Dermis blood vessel endothelial cell (primary cell): ENCODE measurements at regions not wholly inside any gene's neighbourhood (a gene's known extent, or its start where the extent isn't known, plus 50 kb on each side); places are given as distances from the start of the nearest gene placed in this dataset.

ENCODE experiments used
- DNase-seq: peaks from one replicate; pipeline ENCODE4 v3.0.0; 2010

DNA sequence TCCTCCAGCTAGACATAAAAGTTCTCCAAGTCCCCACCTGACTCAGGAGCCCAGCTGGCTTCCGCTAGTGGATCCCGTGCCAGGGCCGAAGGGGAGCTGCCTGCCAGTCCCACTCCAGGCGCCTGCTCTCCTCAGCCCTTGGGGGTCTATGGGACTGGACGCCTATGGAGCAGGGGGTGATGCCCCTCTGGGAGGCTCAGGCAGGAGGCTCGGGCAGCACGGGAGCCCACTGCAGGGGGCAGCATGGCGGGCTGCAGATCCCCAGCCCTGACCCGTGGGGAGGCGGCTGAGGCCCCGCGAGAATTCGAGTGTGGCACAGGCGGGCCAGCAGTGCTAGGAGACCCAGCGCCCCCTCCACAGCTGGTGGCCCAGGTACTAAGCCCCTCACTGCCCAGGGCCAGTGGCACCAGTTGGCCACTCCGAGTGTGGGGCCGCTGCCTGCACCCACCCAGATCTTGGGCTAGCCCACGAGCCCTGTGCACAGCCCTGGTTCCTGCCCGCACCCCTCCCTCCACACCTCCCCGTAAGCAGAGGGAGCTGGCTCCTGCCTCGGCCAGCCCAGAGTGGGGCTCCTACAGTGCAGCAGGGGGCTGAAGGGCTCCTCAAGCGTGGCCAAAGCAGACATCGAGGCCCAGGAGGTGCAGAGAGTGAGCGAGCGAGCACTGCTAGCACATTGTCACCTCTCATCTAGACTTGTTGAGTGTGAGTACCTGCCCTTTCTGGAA is 221.3 kb upstream of the NSMCE3 start:
- no peak for DNase-seq

- DNase-seq: no peak
Measured at GRCh38 chr15:29480949-29481348, 211.3 kb upstream of the NSMCE3 start.

DNA sequence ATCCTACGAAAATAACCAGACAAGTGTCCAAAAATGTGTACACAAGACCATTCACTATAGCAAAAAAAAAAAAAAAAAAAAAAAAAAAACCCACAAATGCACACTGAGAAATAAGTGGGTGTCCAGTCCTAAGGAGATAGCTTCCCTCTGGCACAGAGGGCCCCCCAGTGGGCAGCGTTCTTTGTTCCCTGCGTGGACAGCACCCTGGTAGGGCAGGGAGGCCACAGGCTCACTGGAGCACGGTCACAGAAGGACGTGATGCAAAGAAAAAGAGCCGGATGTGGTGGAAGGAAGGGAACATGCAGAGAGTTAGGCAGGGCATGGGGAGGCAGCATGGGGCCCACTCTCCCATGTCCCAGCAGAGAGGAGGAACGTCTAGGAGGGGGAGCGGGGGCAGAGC is 210.7 kb upstream of the NSMCE3 start:
- no peak for DNase-seq

- no peak for DNase-seq
Measured at GRCh38 chr15:29477256-29477655, 207.6 kb upstream of the NSMCE3 start.

- no peak for DNase-seq
Measured at GRCh38 chr15:29476503-29477080, 207.0 kb upstream of the NSMCE3 start.

DNA sequence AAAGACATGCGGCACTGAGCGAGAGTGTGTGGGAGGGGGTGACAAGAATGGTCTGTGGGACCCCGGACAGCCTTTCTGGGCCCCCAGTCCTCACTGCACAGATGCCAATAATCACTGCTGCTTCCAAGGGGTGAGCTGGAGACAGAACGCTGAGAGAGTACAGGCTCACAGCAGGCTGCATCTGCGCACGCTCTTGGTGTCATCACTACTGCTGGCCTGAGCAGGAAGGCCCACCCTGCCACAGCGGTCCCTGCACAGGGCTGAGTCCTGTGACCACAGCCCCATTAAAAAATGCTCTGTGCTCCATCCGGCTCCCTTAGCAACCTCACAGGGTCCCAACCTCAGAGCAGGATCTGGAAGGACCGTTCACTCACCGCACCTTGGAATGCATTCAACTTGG is 205.5 kb upstream of the NSMCE3 start:
- DNase-seq: no peak

GRCh38 chr15:29473621-29474105 is 204.0 kb upstream of the NSMCE3 start:
- no peak for DNase-seq

GRCh38 chr15:29472901-29473445 is 203.4 kb upstream of the NSMCE3 start:
- DNase-seq: no peak

DNA sequence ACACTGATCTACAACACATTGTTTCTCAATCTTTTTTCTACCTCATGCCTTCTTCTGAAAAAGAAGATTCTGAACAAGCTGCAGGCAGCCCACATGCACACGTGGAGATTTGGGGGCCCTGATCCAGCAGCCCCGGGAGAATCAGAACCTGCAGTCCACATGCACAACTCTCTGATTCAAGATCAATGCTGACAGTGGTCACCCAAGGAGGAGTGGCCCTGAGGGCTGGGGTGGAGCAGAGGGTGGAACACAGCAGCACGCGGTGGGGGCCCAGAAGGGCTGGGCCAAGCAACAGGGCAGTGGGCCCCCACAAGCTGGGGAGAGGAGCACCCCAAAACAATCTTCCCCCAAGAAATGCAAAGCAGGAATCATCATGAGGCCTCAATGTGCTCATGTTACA is 202.1 kb upstream of the NSMCE3 start:
- no peak for DNase-seq

DNA sequence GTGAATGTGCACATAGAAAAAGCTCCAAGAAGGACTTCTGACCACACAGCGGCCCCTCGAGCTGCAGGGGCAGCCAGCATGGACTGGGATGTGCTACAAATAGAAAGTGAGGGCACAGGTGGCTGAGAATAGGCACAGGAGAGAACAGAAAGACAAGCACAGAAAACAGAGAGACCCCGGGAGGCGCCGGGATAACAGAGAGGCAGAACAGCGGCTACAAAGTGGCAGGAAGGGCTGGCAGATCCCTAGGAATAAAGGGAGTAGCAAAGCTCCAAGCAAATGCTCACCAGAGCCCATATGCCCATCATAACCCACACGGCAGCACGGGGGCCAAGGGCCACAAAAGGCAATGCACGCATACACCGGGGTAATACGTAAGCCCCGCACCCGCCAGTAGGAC is 201.7 kb upstream of the NSMCE3 start:
- no peak for DNase-seq

DNA sequence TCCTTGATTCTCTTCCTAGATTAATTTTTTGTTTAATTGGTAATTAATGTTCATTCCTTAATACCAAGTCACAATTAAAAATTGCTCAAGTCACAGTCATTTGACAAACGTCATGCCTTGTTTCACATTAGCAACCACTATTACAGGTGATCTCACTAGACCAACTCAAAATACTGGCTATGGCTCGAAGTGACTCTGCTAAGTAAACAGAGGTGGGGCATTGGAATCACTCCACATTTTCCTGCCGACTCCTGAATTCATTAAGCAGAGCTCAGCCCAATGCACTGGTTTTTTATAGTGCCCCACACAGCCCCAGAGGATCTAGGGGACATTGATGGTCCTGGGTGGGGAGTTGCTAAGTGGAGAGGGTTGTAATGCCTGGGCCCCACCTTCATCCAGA is 201.2 kb upstream of the NSMCE3 start:
- no peak for DNase-seq

GRCh38 chr15:29470311-29470710 is 200.7 kb upstream of the NSMCE3 start:
- DNase-seq: no peak

DNA sequence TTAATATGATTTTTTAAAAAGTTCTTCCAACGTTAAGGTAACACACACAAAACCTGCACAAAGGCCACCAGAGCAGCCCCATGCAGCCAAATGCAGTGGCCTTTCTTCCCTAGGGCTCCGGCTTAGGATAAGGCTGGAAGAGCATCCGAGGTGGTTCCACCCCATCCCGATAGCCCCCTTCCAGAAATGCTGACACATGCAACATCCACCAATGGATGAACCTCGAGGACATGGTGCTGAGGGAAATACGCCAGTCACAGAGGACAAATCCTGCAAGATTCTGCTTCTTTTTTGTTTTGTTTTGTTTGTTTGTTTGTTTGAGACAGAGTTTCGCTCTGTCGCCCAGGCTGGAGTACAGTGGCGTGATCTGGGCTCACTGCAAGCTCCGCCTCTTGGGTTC is 199.3 kb upstream of the NSMCE3 start:
- no peak for DNase-seq

DNA sequence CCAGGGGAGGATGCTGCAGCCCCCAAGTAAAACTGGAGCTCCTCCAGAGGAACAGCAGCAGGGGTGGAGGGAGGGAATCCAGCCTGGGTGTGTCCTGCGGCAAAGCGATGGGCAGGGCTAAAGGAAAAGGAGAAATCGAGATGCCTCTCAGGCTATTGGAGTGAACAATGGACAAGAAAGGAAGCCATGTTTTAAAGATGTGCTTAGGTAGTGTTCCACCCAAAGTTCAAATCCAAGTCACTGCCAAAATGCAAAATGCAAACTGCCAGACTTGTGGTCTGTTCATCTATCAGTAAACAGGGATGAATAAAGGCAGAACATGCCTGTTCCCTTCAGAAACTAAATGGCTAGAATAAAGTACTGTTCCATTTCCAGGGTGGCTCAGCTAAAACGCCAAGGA is 197.5 kb upstream of the NSMCE3 start:
- no peak for DNase-seq

- no peak for DNase-seq
Measured at GRCh38 chr15:29466292-29466691, 196.7 kb upstream of the NSMCE3 start.

DNA sequence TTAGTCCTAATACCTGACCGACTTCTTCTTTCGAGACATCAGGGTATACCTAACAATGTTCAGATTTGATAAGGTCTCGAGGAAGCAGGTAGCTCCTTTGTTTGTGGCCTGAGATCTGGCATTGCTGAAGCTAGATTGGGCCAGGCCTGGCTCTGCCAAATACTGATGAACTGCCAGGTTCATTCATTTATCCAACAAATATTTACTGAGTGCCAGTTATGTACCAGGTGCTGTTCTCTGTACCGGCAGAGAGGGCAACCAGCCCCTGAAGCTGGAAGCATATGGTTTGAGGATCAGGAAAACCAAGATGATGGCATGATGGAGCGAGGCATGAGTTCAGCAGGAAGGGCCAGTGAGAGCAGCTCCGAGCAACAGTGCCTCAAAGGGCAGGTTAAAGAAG is 196.2 kb upstream of the NSMCE3 start:
- no peak for DNase-seq

GRCh38 chr15:29465196-29465595 is 195.6 kb upstream of the NSMCE3 start:
- no peak for DNase-seq

GRCh38 chr15:29461877-29462276 is 192.3 kb upstream of the NSMCE3 start:
- DNase-seq: no peak

- DNase-seq: no peak
Measured at GRCh38 chr15:29458361-29458760, 188.7 kb upstream of the NSMCE3 start.

DNA sequence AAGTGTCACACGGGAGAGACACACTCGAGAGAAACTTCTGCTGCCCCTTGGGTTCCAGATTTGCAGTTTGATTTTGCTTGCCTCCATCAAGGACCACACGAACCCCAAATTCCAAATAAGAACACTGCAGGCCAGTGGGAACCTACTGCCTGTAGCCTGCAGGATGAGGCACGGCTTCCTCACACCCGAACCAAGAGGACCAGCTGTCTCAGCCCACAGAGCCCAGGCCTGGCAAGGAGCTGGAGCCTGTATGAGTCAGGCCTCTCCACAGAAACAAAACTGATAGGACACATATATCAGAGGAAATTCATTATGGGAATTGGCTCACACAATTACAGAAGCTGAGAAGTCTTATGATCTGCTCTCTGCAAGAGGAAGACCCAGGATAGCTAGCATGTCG is 188.1 kb upstream of the NSMCE3 start:
- DNase-seq: no peak

DNA sequence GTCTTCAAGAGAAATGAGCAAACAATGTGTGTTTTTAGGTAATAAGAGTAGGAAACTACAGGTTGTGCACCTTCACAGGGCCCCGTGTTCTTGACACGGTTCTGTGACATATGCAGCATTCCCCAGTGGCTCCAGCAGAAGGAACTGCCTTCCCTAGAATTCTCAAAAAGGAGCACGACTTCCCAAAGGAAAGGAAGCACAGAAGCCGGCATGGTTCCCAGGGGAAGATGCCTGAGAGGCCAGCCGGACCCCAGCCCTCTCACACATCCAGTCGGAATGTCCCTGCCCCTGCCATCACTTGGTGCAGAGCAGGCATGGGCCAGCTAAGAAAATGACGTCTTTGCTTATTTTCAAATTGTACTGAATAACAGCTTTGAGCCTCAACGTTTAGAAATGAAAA is 187.3 kb upstream of the NSMCE3 start:
- no peak for DNase-seq

GRCh38 chr15:29456255-29456654 is 186.6 kb upstream of the NSMCE3 start:
- no peak for DNase-seq

- DNase-seq: no peak
Measured at GRCh38 chr15:29455530-29455929, 185.9 kb upstream of the NSMCE3 start.

- no peak for DNase-seq
Measured at GRCh38 chr15:29455055-29455454, 185.4 kb upstream of the NSMCE3 start.

- no peak for DNase-seq
Measured at GRCh38 chr15:29454506-29454905, 184.9 kb upstream of the NSMCE3 start.
